Spleen (tissue), 11 donors: ENCODE measurements at regions not wholly inside any gene's neighbourhood (a gene's known extent, or its start where the extent isn't known, plus 50 kb on each side); places are given as distances from the start of the nearest gene placed in this dataset.

Experiments
- DNase-seq: peaks from one replicate; pipeline ENCODE4 v3.0.0-alpha.2; 2020
- H3K27ac ChIP-seq, 8 donors: fragments of 200-600 bp; sonication (generic) in 7 of 8; 1 replicate in 4 of 8; 2 replicates in 4 of 8; pipeline versions ENCODE4 v1.5.0 to v1.8.0; 2016 to 2021; ENCODE audit warnings: inconsistent platforms in 4 of 8, mild to moderate bottlenecking in 4 of 8, moderate library complexity in 1 of 8
- H3K27me3 ChIP-seq, 7 donors: fragments of 200-600 bp; sonication (generic) in 6 of 7; replicated peaks in 1 of 7; 1 replicate in 4 of 7; 2 replicates in 3 of 7; pipeline versions ENCODE4 v1.5.0 to v1.8.0; 2016 to 2021; ENCODE audit warnings: inconsistent platforms in 3 of 7, mild to moderate bottlenecking in 1 of 7
- H3K36me3 ChIP-seq, 6 donors: fragments of 200-600 bp; sonication (generic) in 5 of 6; 1 replicate in 4 of 6; 2 replicates in 2 of 6; pipeline versions ENCODE4 v1.5.0 to v1.8.0; 2016 to 2021; ENCODE audit warnings: inconsistent platforms in 2 of 6
- H3K4me1 ChIP-seq, 6 donors: fragments of 200-600 bp; sonication (generic) in 5 of 6; 1 replicate in 3 of 6; 2 replicates in 3 of 6; pipeline versions ENCODE4 v1.5.0 to v1.8.0; 2016 to 2021; ENCODE audit warnings: inconsistent platforms in 3 of 6
- H3K4me3 ChIP-seq, 8 donors: fragments of 200-600 bp; sonication (generic) in 7 of 8; 1 replicate in 4 of 8; 2 replicates in 4 of 8; pipeline versions ENCODE4 v1.5.0 to v1.8.0; 2016 to 2021; ENCODE audit warnings: inconsistent platforms in 4 of 8, mild to moderate bottlenecking in 4 of 8, moderate library complexity in 2 of 8
- H3K9me3 ChIP-seq, 8 donors: fragments of 200-600 bp; sonication (generic) in 7 of 8; 1 replicate in 4 of 8; 2 replicates in 4 of 8; pipeline versions ENCODE4 v1.5.0 to v1.8.0; 2016 to 2021; ENCODE audit warnings: inconsistent platforms in 4 of 8
- POLR2A ChIP-seq, 3 donors: fragments of 450-650 bp; IDR thresholded peaks; one replicate each; pipeline ENCODE4 v1.5.1; 2017; ENCODE audit warnings: antibody characterized with exemption in 3 of 3, mild to moderate bottlenecking in 1 of 3
- POLR2AphosphoS5 ChIP-seq, 3 donors: sonication (generic); formaldehyde crosslinking; IDR thresholded peaks; one replicate each; pipeline ENCODE4 v1.5.1; 2017; ENCODE audit warnings: antibody characterized with exemption in 3 of 3
- WGBS, 5 donors: extraction: QIAGEN DNeasy Blood & Tissue Kit in 3 of 5; methylation state at CpG; one replicate each; pipeline versions ENCODE4 v1.1.5 to v1.1.7; 2013 to 2018; 5-methylcytosine and 5-hydroxymethylcytosine counted together
- intact Hi-C: fragments of 100-400 bp; cut with DNase I; formaldehyde crosslinking; loops from one replicate; pipeline ENCODE4 v1.15.0; 2023; ENCODE audit warnings: low total_unique reads
- TF ChIP-seq, protein P1 (sequence below), 11 experiments: fragments of 200-600 bp in 7 of 11; fragments of 450-650 bp in 4 of 11; sonication (generic) in 4 of 11; IDR thresholded peaks in 8 of 11; conservative IDR thresholded peaks in 3 of 11; 1 replicate in 7 of 11; 2 replicates in 4 of 11; pipeline versions ENCODE4 v1.4.0 to v1.8.0; 2016 to 2021; ENCODE audit warnings: antibody characterized with exemption in 11 of 11, inconsistent platforms in 4 of 11, mild to moderate bottlenecking in 1 of 11
- donor health status: healthy with polysubstance abuse.
- donor health status: DM: no; HTN: no; CAD: no; lungs with moderate emphysema.
- donor health status: DM: no; HTN: no; CAD: no.
- donor health status: Bipolar disorder and iron deficiency.
- donor health status: healthy.
- donor health status: DM: no; HTN: no; CAD: no.
- donor health status: DM: yes; HTN: yes; CAD: no.

- intact Hi-C loops = no loop called here
- peaks cover 0 to 6% (median 0%) of the 10 kb centered on the region in 6 donors for H3K4me1 ChIP-seq
- no peaks in the 10 kb centered on the region for H3K27me3 ChIP-seq
- no peaks in the 10 kb centered on the region for H3K36me3 ChIP-seq
- no peak for TF ChIP-seq POLR2A (IDR thresholded peaks at IDR 0.05)
- no peak for TF ChIP-seq POLR2AphosphoS5 (IDR thresholded peaks at IDR 0.05)
- TF ChIP-seq, protein P1, sequence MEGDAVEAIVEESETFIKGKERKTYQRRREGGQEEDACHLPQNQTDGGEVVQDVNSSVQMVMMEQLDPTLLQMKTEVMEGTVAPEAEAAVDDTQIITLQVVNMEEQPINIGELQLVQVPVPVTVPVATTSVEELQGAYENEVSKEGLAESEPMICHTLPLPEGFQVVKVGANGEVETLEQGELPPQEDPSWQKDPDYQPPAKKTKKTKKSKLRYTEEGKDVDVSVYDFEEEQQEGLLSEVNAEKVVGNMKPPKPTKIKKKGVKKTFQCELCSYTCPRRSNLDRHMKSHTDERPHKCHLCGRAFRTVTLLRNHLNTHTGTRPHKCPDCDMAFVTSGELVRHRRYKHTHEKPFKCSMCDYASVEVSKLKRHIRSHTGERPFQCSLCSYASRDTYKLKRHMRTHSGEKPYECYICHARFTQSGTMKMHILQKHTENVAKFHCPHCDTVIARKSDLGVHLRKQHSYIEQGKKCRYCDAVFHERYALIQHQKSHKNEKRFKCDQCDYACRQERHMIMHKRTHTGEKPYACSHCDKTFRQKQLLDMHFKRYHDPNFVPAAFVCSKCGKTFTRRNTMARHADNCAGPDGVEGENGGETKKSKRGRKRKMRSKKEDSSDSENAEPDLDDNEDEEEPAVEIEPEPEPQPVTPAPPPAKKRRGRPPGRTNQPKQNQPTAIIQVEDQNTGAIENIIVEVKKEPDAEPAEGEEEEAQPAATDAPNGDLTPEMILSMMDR (IDR thresholded peaks at IDR 0.05 in 8 of 11, conservative IDR thresholded peaks at IDR 0.05 in 3 of 11) = no peak
- DNase-seq = peak; percentile 47
- 75 to 86% (median 80%) methylated on average over 4 of the region's 4 CpGs for WGBS, 5 donors
- no peaks in the 10 kb centered on the region for H3K9me3 ChIP-seq
- no peak overlapping the region for H3K27ac ChIP-seq
- H3K4me3 ChIP-seq = no peak overlapping the region
Observed at GRCh38 chr3:14285548-14285925, 106.9 kb downstream of the LSM3 start.

GRCh38 chr3:14286887-14287500 is 108.4 kb downstream of the LSM3 start:
- 40 to 53% (median 49%) methylated on average over 4 to 7 of the region's 7 CpGs for WGBS, 5 donors
- no peaks in the 10 kb centered on the region for H3K9me3 ChIP-seq
- peaks cover 0 to 6% (median 0%) of the 10 kb centered on the region in 6 donors for H3K4me1 ChIP-seq
- no peak overlapping the region for H3K27ac ChIP-seq
- no peaks in the 10 kb centered on the region for H3K27me3 ChIP-seq
- H3K36me3 ChIP-seq = no peaks in the 10 kb centered on the region
- H3K4me3 ChIP-seq = no peak overlapping the region
- intact Hi-C loops = no loop called here
- DNase-seq = peak; percentile 34
- TF ChIP-seq POLR2AphosphoS5 (IDR thresholded peaks at IDR 0.05) (no peak), POLR2A (IDR thresholded peaks at IDR 0.05) (no peak)
- TF ChIP-seq, protein P1 (IDR thresholded peaks at IDR 0.05 in 8 of 11, conservative IDR thresholded peaks at IDR 0.05 in 3 of 11) = no peak

DNA sequence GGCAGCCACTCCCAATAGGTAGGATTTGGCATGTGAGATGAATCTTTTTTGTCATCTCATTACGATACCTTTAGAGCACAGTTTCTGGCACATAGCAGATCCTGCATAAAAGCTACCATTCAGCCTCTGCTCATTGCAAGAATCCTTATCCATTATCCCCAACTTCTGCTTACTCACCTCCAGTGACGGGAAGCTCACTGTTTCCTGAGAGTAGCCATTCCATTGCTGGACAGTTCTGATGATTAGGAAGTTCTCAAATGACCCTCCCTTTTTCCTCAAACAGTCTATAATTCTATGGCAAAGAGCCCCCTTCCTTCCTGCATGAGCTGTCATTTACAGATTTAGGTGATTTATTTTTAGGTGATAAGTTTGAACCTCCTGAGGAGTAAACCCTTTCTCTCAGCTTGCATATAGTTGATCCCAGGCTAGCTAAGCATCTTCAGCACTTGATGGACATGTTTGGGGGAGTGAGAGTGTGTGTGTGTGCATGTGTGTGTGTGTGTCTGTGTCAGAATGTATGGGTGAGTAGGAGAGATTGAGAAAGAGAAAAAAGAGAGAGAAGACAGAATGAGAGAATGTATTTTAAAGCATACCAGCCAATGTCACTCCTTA is 109.7 kb downstream of the LSM3 start:
- DNase-seq = no peak
- H3K4me1 ChIP-seq = peaks cover 0 to 6% (median 0%) of the 10 kb centered on the region in 6 donors
- H3K4me3 ChIP-seq = no peak overlapping the region
- no peak overlapping the region for H3K27ac ChIP-seq
- no peaks in the 10 kb centered on the region for H3K27me3 ChIP-seq
- intact Hi-C loops = no loop called here
- no peak for TF ChIP-seq POLR2AphosphoS5 (IDR thresholded peaks at IDR 0.05)
- no peak for TF ChIP-seq POLR2A (IDR thresholded peaks at IDR 0.05)
- TF ChIP-seq, protein P1 (IDR thresholded peaks at IDR 0.05 in 8 of 11, conservative IDR thresholded peaks at IDR 0.05 in 3 of 11) = no peak
- WGBS, 5 donors = 77 to 89% (median 84%) methylated on average over 2 of the region's 2 CpGs
- H3K9me3 ChIP-seq = no peaks in the 10 kb centered on the region
- H3K36me3 ChIP-seq = no peaks in the 10 kb centered on the region

GRCh38 chr3:14288833-14289451 is 110.3 kb downstream of the LSM3 start:
- intact Hi-C loops = no loop called here
- TF ChIP-seq POLR2AphosphoS5 (IDR thresholded peaks at IDR 0.05) = no peak
- no peak for DNase-seq
- peaks cover 0 to 6% (median 0%) of the 10 kb centered on the region in 6 donors for H3K4me1 ChIP-seq
- H3K4me3 ChIP-seq = no peak overlapping the region
- 70 to 86% (median 85%) methylated on average over 4 to 5 of the region's 5 CpGs for WGBS, 5 donors
- no peak overlapping the region for H3K27ac ChIP-seq
- no peaks in the 10 kb centered on the region for H3K36me3 ChIP-seq
- H3K27me3 ChIP-seq = no peaks in the 10 kb centered on the region
- H3K9me3 ChIP-seq = no peaks in the 10 kb centered on the region
